HG03175 (cell line): ENCODE measurements at regions not wholly inside any gene's neighbourhood (a gene's known extent, or its start where the extent isn't known, plus 50 kb on each side); places are given as distances from the start of the nearest gene placed in this dataset.

Source experiments
- ATAC-seq: cut with Tn5 transposase; IDR thresholded peaks from one replicate; pipeline ENCODE4 v1.9.1; 2021; ENCODE audit warnings: mild to moderate bottlenecking, moderate library complexity; ENCODE audit not compliant: unreplicated experiment

DNA sequence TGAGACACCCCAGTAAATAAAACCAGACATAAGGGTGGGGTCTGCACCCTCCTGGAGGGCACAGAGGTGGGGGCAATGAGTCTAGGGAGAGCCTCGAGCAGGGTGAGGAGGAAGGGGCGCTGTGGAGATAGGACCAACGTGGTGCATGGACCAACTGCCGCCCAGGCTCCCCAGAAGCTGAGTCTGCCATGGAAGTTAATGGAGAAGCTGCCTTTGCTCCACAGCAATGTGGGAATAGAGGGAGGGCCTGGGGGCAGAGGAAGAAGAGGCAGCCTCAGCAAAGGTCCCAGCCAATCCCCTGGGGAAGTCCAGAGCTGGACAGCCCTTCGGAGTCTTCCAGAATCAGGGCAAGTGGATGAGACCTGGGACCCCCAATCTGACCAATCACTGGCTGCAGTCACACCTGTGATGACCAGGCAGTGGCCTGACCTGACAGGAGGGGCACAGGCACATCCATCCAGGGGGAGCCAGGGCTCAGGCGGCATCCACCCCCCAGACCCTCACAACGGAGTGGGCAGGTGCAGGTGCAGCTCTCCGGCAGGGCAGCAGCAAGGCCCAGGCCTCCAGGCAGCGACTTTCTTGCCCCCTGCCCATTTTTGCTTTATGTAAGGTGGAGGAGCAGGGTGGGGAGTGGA is 242.2 kb upstream of the PPP2R2D start:
- ATAC-seq: no peak

DNA sequence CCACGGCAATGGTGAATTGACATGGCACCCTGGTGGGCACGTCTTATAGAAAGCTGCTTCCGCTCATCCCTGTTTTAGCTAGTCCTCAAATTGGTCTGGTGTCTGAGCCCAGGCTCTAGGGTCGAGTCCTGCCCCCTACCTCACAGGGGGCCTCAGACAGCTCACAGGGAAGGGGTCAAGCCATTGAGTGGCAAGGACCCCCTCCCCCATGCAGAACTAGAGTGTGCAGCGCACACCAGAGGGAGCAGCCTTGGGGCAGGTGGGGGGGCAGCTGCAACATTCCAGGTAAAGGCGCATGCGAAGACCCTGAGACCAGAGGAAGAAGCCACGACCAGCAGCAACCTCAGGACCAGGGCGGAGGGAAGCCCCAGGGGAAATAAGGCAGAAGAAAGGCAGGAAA is 240.4 kb upstream of the PPP2R2D start:
- no peak for ATAC-seq

DNA sequence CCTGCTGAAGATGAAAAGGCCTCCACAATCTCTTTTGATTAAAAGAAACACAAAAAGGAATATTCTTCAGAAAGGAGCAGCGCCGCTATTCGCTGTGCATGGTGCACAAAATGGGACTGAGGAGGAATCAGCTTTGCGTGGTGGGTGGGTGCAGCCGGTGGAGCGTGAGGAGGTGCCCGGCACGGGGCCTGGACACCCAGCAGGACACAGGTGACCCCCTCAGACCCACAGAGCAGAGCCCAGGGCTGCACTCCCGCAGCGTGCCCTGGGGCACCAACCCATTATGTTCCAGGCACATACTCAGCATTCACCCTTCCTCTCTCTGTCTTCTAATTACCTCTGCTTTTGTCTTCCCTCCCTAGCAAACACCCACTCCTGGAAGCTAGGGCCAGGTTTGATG is 238.0 kb upstream of the PPP2R2D start:
- no peak for ATAC-seq

DNA sequence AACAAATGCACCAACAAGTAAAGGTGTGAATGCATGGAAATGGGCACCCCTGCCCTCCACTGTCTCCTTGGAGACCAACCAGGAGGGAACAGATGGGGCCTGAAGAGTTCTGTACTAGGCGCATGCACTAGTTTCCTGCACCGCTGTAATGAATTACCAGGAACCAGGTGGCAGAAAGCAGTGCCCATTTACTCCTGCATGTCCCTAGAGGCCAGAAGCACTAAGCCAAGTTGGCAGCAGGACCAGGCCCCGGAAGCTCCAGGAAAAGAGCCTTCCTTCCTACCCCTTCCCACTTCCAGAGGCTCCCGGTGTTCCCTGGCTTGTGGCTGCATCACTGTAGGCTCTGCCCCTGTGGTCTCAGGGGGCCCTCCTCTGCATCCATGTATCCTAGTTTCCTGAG is 237.5 kb upstream of the PPP2R2D start:
- ATAC-seq: no peak

DNA sequence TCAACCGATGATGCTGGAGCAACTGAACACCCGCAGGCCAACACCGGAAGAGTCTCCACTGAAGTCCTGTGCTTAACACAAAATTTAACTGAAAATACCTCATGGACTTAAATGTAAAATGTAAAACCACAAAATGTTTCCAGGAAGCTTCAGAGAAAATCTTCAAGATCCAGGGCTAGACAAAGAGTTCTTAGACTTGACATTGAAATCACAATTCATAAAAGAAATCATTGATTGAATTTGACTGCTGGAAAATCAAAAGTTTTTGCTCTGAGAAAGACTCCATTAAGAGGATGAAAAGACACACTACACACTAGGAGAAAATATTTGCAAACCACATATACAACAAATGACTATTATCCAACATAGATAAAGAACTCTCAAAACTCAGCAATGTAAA is 234.7 kb upstream of the PPP2R2D start:
- ATAC-seq: no peak

DNA sequence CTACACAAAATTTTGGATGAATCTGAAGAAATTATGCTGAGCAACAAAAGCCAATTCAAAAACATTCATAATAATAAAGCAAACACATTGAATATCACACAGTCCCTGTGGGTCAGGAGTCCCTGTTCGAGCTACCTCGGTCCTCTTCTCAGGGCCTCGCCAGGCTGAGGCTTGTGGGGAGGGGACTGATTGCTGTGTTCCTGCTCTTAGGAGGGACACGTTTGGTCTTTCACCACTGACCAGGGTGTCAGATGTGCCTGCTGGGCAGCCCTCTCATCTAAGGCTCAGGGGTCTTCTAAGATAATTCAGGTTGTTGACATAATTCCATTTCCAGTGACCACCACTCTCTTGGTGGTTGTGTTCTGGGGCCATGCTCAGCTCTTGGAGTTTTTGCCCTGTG is 233.8 kb upstream of the PPP2R2D start:
- no peak for ATAC-seq

DNA sequence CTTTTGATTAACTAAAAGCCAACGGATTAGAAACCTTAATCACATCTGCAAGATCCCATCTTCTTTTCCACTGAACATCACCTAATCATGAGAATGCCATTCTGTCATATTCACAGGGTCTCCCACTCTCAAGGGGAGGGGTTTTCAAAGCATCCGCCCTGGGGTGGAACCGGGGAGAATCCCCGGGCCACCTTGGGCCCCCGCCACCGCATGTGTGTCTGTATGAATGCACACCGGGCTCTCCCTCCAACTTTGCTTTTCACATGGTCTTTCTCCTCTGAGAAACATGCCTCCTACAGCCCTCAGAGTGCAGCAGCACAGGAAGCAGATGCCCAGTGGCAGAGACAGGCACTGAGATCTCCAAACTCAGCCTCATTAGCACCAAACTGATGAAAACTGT is 233.2 kb upstream of the PPP2R2D start:
- ATAC-seq: no peak

DNA sequence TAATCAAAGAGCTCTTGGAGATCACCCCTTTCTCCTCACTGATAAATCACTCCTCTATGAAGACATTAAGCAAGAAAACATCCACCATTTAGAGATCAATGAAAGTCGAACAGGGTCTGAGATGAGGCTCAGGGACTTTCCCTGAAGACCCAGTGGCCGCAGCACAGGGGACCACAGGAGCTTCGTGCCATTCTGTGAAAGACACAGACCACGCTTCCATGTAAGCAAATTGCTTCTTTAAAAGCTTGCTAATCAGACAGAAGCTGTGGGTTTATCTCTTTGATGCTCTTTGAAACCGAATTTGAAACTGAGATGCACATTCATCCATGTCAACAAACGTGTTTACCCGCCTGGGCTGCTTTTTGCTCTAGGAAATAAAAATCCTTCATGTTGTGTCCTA is 231.9 kb upstream of the PPP2R2D start:
- no peak for ATAC-seq

DNA sequence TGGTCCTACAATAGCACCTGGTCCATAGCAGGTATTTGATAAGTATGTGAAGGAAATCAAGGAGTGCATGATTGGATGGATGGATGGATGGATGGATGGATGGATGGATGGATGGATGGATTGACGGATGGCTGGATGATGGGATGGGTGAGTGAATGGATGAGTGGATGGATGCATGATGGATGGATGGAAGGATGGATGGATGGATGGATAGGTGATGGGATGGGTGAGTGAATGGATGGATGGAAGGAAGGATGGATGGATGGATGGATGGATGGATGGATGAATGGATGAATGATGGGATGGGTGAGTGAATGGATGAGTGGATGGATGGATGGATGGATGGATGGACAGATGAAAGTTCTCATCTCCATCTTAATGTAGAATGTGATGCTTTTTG is 231.0 kb upstream of the PPP2R2D start:
- no peak for ATAC-seq

DNA sequence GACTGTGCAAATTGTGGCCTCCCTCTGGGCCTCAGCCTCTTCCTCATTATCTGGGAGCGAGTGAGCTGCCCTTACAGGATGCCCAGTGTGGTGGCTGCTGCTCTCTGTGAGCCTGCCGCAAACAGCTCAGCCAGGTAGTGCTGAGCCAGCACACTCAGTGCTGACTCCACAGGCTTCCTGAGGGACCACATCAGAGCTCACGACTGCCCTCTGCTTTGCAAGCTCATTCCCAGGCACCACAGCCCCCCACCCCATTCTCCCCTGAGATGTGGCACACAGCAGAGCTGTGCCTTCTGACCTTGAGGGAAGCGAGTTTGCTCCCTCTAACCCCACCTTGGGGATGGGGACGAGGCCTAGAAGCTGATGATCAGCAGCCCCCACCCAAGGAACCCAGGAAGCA is 230.5 kb upstream of the PPP2R2D start:
- ATAC-seq: no peak

DNA sequence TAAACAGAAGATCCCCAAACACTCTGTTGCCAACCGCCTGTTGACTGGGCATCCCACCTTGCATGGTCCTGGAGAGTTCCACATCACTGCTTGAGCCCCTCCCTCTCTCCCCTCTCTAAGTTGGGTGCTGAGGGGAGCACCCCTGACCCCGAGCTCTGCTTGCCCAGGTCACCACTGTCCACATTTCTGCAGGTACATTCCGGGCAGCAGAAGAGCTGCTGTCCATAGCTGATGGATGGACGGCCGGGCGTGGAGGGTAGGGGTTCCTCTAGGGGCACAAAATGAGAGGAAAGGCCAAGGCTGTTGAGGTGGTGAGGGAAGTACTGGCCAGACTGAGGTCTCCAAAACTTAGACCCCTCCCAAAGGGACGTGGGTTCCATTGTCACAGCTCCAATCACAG is 227.4 kb upstream of the PPP2R2D start:
- ATAC-seq: no peak

DNA sequence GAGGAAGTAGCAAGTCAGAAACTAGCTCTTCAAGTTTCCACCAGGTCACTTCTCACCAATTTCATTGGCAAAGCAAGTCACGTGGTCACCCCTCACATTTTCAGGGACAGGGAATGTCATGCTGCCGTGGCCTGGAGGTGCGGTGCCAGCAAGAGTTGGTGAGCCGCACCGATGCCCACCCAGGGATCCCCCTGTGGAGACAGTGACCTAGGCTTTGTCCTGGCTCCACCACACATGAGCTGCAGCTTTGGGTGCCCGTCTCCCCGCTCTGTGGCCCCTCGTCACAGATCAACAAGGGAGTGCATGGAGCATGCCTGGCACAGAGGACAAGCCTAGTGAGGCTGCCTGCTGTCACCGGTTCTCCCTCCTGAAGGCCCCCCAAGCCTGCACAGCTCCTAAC is 226.7 kb upstream of the PPP2R2D start:
- ATAC-seq: no peak

DNA sequence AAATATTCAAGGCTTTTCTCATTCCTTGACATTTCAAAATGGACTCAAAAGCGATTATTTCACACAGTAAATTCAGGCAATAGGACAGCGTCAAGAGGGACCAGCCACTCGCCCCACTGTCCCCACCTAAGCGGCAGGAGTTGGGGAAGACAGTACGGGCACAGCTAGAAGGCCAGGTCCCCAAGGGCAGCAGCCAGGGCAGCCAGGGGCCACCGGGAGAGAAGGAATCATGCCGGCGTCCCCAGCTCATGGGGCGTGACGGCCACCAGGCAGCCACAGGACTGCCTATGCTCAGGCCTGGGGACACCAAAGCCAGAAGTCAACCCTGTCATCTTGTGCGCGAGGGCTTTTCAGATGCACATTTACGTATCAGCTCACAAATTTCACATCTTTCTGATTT is 225.7 kb upstream of the PPP2R2D start:
- no peak for ATAC-seq

DNA sequence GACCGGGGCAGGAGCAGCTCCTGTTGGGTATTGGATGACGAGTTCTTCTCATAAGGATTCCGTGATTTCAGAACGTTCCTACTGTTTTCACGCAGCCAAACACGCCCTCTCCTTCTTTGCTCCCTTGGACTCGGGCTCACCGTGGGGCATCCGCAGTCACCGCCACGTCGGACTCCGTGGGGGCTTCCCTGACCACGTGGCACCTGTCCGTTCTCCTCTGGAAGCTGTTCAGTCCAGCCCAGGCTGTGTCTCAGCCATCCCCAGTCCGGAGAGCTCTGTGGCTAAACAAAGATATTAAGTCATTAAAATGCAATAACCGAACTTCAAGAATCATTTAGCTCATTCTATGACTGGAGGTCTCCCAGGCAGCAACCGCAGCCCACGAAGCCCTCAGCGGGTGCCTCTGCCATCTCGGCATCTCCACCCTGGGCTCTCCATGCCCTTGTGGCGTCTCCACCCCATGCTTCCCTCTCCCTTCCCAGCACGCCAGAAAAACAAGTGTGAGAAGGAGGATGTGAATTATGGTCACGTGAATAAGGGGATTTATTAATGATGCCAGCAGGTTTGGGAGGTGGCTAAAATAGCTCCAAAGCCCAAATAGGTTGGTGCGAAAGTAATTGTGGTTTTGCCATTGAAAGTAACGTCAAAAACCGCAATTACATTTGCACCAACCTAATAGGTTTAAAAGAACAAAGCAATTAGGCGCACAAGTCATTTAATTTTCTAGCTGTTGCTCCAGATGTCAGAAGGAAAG is 224.6 kb upstream of the PPP2R2D start:
- no peak for ATAC-seq

DNA sequence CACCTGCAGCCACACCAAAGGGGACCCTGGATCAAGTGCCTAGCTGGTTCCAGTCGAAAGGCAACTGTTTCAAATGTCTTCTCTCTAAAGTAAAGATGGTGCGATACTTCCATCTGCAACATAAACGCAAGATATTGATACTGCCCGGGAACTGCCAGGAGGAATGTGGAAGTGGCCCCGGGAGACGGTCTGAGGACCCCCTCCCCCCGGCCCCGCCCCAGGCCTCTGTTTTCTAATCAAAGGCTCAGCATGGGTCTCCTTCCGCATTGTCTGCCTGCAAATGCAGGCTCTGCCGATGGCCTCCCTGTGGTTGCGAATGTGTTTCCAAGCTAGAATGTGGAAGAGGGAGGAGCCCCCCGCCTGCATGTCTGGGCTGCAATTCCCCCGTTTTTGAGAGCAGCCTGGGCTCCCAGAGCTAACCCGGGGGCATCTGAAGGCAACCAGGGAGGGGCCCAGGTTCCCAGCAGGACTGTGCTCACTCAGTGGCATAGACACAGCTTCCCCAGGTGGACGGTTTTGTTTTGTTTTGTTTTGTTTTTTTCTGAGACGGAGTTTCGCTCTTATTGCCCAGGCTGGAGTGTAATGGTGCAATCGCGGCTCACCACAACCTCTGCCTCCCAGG is 223.9 kb upstream of the PPP2R2D start:
- no peak for ATAC-seq

DNA sequence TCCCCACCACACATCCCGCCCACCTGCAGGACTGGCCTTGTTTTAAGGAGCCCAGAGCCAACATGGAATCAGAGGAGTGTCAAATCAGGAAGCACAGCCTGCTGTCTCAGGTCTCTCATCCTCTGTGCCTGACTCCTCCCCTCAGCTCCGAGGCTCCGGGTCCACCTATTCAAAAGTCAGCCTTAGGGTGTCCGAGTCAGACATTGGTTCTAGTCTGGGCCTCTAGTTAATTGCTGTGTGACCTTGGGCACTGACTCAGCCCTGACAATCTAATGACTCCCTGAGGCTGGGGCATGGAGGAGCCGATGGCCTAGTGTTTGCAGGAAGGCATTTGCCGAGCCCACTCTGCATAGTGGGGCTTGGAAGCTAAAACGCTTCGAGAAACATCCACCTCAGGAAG is 223.1 kb upstream of the PPP2R2D start:
- no peak for ATAC-seq

DNA sequence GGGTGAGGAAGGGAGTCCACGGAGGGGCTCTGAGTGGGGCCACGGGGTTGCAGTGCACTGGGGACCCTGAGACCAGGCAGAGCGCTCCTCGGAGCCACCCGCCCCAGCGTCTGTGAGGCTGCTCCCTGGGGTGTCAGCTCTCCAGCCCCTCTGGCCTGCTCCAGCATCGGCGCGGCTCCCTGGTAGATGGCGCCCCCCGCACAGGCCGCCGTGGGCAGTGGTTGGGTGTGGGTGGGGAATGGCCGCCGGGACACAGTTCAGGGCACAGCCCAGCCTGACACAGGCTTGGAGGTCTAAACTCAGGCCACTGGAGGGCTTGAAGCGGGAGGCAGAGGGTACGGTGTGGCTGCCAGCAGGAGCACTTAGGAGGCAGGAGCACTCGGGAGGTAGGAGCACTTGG is 222.6 kb upstream of the PPP2R2D start:
- no peak for ATAC-seq

DNA sequence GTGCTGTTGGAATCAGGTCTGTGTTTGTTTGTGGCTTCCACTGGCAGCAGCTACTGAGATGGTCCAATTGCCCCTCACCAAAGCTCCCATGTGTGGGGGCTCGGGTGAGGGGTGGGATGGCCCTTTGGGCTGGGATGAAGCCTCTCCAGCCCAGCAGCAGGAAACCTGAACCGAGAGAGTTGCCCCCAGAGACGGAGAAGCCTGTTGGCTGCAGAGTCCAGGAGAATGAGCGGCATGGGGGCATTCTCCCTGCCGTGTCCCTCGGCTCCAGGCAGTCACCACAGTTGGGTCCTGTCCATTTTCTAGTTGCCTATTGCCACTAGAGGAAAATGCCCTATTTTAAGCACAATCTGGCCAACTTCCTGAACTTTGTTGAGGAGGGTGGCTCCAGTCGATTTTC is 222.2 kb upstream of the PPP2R2D start:
- ATAC-seq: no peak

DNA sequence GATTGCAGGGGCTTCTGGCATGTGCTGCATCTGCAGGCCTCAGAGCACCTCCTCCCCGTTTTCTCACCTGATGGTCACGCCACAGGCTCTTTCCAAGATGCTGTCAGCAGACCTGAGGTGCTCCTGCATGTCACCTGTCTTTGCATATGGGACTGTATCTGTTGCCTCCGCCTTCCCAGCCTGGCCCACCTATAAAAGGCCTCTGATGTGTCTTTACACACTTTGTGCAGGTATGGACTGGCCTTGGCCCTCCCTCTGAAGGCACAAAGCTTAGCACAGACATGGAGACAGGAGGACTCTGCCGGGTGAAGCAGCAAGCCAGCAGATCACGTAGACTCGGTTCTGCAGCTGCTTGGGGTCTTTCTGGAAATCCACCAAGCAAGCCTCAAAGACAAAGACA is 220.9 kb upstream of the PPP2R2D start:
- ATAC-seq: no peak

DNA sequence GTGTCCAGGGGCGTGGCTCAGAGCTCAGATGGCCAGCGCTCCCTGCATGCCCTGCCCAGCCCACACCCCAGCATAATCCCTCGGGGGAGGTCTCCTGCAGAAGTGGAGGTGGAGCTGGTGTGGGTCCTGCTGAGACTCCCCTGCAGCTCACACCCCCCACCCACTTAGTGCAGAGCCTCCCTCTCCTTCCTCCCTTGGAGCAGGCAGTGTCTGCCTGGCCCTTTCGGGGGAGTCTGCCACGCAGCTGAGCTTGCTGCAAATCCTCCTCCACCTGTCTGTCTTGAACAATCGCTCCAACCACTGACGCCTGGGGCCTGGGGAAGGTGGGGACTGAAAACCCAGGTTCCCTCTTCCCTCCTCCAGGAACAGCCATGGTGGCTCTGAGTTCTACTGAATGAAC is 219.7 kb upstream of the PPP2R2D start:
- no peak for ATAC-seq

DNA sequence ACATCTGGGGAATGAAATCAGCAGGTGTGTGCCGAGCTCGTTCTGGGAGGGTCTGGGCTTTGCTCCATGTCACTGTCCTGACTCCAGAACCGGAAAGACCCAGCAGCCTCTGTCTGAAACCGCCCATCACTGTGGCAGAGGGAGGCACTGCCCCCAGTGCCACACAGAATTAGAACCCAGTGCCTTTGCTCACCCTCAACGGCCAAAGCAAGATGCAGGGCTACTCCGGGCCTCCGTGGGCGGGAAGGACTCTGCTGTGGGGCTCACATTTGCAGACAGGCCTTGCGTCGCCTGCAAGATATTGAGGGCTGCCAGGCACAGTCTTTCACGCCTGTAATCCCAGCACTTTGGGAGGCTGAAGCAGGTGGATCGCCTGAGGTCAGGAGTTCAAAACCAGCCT is 219.2 kb upstream of the PPP2R2D start:
- ATAC-seq: no peak

DNA sequence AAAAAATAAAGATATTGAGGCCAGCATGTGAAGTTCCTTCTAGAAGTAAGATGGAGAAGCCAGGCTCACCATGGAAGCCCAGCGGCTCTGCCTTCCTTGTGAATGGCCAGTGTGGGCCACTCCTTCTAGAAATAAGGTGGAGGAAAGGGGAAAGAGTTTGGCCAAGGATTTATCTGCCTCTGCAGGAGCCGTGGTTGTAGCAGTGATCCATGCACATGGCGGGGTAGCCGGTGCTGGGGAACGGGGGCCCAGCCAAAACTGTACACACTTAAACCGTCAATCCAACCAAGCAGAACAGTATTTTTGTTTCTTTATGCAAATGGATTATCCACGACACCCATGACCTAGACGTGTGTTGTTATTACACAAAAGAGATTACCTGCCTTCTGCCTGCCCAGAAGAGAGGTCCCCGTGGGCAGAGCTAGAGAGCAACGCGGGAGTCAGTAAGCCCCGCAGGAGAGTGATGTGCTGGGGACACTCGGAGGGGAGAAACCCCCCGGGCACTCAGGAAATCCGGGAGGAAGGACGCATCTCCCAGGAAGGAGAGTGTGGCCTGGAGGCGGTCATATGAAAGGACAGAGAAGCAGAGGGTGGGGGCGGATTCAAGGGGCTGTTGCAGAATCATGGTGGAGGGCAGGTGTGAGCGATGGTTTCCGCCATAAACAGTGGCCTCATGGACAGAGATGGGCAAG is 218.4 kb upstream of the PPP2R2D start:
- ATAC-seq: no peak
